B cell (primary cell): ENCODE measurements at regions not wholly inside any gene's neighbourhood (a gene's known extent, or its start where the extent isn't known, plus 50 kb on each side); places are given as distances from the start of the nearest gene placed in this dataset.

Source experiments
- ATAC-seq: fragments of 200-7000 bp; cut with Tn5 transposase; one replicate; pipeline ENCODE4 v1.10.0; 2021; ENCODE audit warnings: low read depth, mild to moderate bottlenecking, moderate number of reproducible peaks, moderate library complexity
- CTCF ChIA-PET: fragments of 350-600 bp; sonication (Branson Sonifier 250); formaldehyde crosslinking; loops from one replicate; lab custom pipeline; 2021; ENCODE audit warnings: antibody characterized with exemption, inconsistent platforms; lab: Charles Lee
- POLR2A ChIA-PET: fragments of 350-600 bp; sonication (Branson Sonifier 250); formaldehyde crosslinking; loops from one replicate; lab custom pipeline; 2021; ENCODE audit warnings: antibody characterized with exemption; lab: Charles Lee
- DNase-seq: peaks from one replicate; pipeline ENCODE4 v3.0.0; 2013
- H2AFZ ChIP-seq: 2 replicates; pipeline ENCODE4 v1.6.1; 2012; ENCODE audit warnings: mild to moderate bottlenecking, low read depth, low read length; ENCODE audit not compliant: insufficient read depth, poor library complexity, severe bottlenecking
- H3K27ac ChIP-seq, 2 donors: 1 replicate in 1 of 2; 2 replicates in 1 of 2; pipeline ENCODE4 v1.5.1; 2012 to 2013; ENCODE audit warnings: low read length in 2 of 2, mild to moderate bottlenecking in 2 of 2, moderate library complexity in 1 of 2
- H3K27me3 ChIP-seq, 4 experiments: fragments of 200-600 bp in 1 of 4; sonication (generic) in 1 of 4; replicated peaks in 1 of 4; 1 replicate in 2 of 4; 2 replicates in 2 of 4; pipeline versions ENCODE4 v1.6.1 to v1.7.0; 2013 to 2016; ENCODE audit warnings: low read length in 3 of 4, mild to moderate bottlenecking in 2 of 4, mixed read lengths in 1 of 4, moderate library complexity in 1 of 4; ENCODE audit not compliant: insufficient read depth in 4 of 4, control insufficient read depth in 3 of 4; ENCODE audit errors: control extremely low read depth in 1 of 4
- H3K36me3 ChIP-seq, 2 experiments: replicated peaks in 1 of 2; 1 replicate in 1 of 2; 2 replicates in 1 of 2; pipeline versions ENCODE4 v1.6.1 to v1.7.1; 2013; ENCODE audit warnings: low read length in 1 of 2; ENCODE audit not compliant: insufficient read depth in 2 of 2, control insufficient read depth in 1 of 2; ENCODE audit errors: control extremely low read depth in 1 of 2, extremely low read depth in 1 of 2
- H3K4me1 ChIP-seq, 2 donors: fragments of 200-600 bp in 1 of 2; sonication (generic) in 1 of 2; 1 replicate in 1 of 2; 2 replicates in 1 of 2; pipeline versions ENCODE4 v1.5.1 to v1.6.1; 2013 to 2017; ENCODE audit warnings: low read length in 2 of 2; ENCODE audit not compliant: control insufficient read depth in 2 of 2, insufficient read depth in 2 of 2
- H3K4me2 ChIP-seq: replicated peaks from 2 replicates; pipeline ENCODE3; 2012; ENCODE audit warnings: mild to moderate bottlenecking, low read depth, low read length; ENCODE audit not compliant: poor library complexity, severe bottlenecking
- H3K4me3 ChIP-seq, 5 experiments: fragments of 200-600 bp in 1 of 5; sonication (generic) in 1 of 5; 1 replicate in 3 of 5; 2 replicates in 2 of 5; pipeline versions ENCODE4 v1.5.1 to v1.7.0; 2011 to 2016; ENCODE audit warnings: low read length in 4 of 5, mild to moderate bottlenecking in 4 of 5, low read depth in 2 of 5, control low read depth in 1 of 5, moderate library complexity in 1 of 5; ENCODE audit not compliant: insufficient read depth in 1 of 5; ENCODE audit errors: control extremely low read depth in 1 of 5, extremely low read depth in 1 of 5
- H3K79me2 ChIP-seq: fragments of 200-600 bp; sonication (generic); one replicate; pipeline ENCODE4 v1.6.0; 2016; ENCODE audit warnings: low read length; ENCODE audit not compliant: control insufficient read depth, insufficient read depth
- H3K9ac ChIP-seq: fragments of 200-600 bp; sonication (generic); 2 replicates; pipeline ENCODE4 v1.6.1; 2017; ENCODE audit warnings: mild to moderate bottlenecking, low read length, moderate library complexity
- H3K9me3 ChIP-seq, 3 donors: one replicate each; pipeline versions ENCODE4 v1.6.1 to v1.7.1; 2013; ENCODE audit warnings: low read length in 2 of 3; ENCODE audit not compliant: control insufficient read depth in 2 of 3, insufficient read depth in 1 of 3; ENCODE audit errors: control extremely low read depth in 1 of 3
- H4K20me1 ChIP-seq: 2 replicates; pipeline ENCODE4 v1.6.0; 2012; ENCODE audit warnings: mild to moderate bottlenecking, low read length; ENCODE audit not compliant: insufficient read depth, control insufficient read depth, poor library complexity, severe bottlenecking
- H3K27ac Mint-ChIP-seq: one replicate; pipeline ENCODE4 v1.8.0; 2021; ENCODE audit warnings: mixed read lengths
- H3K27me3 Mint-ChIP-seq: one replicate; pipeline ENCODE4 v1.8.0; 2021; ENCODE audit warnings: mixed read lengths
- H3K4me1 Mint-ChIP-seq: one replicate; pipeline ENCODE4 v1.8.0; 2021; ENCODE audit warnings: mixed read lengths
- H3K4me3 Mint-ChIP-seq: one replicate; pipeline ENCODE4 v1.8.0; 2021; ENCODE audit warnings: mixed read lengths
- H3K9me3 Mint-ChIP-seq: one replicate; pipeline ENCODE4 v1.8.0; 2022; ENCODE audit warnings: mixed read lengths; ENCODE audit not compliant: insufficient read depth
- EZH2 ChIP-seq: IDR thresholded peaks from 2 replicates; pipeline ENCODE4 v1.6.1; 2012; ENCODE audit warnings: borderline replicate concordance, low read depth, mild to moderate bottlenecking, moderate library complexity, low read length; ENCODE audit not compliant: insufficient read depth, poor library complexity, severe bottlenecking
- WGBS: methylation state at CpG from one replicate; pipeline ENCODE4 v1.1.5; 2013; ENCODE audit warnings: missing lambda C conversion rate; ENCODE audit not compliant: insufficient coverage; 5-methylcytosine and 5-hydroxymethylcytosine counted together
- intact Hi-C: fragments of 100-400 bp; cut with micrococcal nuclease; formaldehyde crosslinking; loops from one replicate; pipeline ENCODE4 v1.10.0; 2022
- TF ChIP-seq, protein P1 (sequence below): fragments of 200-600 bp; IDR thresholded peaks from one replicate; pipeline ENCODE4 v1.8.0; 2022; ENCODE audit warnings: antibody characterized with exemption, mild to moderate bottlenecking

DNA sequence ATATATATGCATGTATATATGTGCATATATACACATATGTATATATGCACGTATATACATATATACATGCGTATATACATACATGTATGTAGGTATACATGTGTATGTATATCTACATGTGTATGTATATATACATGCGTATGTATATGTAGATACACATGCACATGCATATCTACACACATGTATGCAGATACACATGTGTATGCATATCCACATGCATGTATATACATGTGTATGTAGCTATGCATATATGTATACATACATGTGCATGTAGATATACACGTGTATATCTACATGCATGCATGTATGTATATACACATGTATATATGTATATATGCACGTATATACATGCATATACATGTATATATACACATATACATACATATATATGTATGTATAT, 95.8 kb upstream of the STEAP4 start:
- Histone ChIP-seq H3K36me3 (no peaks in the 10 kb centered on the region), H3K9ac (no peak overlapping the region), H3K9me3 (no peaks in the 10 kb centered on the region), H2AFZ (no peak overlapping the region), H3K4me2 (no peak overlapping the region), H3K4me3 (no peak overlapping the region), H3K27ac (no peak overlapping the region), H4K20me1 (no peaks in the 10 kb centered on the region), H3K79me2 (no peaks in the 10 kb centered on the region), H3K4me1 (no peaks in the 10 kb centered on the region), H3K27me3 (no peaks in the 10 kb centered on the region)
- Mint-ChIP-seq H3K27ac (no peak overlapping the region), H3K4me1 (no peaks in the 10 kb centered on the region), H3K4me3 (no peak overlapping the region), H3K9me3 (no peaks in the 10 kb centered on the region), H3K27me3 (no peaks in the 10 kb centered on the region)
- DNase-seq (no peak), ATAC-seq (no peak)
- intact Hi-C loops = no loop called here
- CTCF ChIA-PET = no interaction called here
- no CpG with 5 or more reads among the region's 5 CpGs for WGBS
- POLR2A ChIA-PET = no interaction called here
- TF ChIP-seq, protein P1, sequence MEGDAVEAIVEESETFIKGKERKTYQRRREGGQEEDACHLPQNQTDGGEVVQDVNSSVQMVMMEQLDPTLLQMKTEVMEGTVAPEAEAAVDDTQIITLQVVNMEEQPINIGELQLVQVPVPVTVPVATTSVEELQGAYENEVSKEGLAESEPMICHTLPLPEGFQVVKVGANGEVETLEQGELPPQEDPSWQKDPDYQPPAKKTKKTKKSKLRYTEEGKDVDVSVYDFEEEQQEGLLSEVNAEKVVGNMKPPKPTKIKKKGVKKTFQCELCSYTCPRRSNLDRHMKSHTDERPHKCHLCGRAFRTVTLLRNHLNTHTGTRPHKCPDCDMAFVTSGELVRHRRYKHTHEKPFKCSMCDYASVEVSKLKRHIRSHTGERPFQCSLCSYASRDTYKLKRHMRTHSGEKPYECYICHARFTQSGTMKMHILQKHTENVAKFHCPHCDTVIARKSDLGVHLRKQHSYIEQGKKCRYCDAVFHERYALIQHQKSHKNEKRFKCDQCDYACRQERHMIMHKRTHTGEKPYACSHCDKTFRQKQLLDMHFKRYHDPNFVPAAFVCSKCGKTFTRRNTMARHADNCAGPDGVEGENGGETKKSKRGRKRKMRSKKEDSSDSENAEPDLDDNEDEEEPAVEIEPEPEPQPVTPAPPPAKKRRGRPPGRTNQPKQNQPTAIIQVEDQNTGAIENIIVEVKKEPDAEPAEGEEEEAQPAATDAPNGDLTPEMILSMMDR = no peak
- TF ChIP-seq EZH2 = no peak

DNA sequence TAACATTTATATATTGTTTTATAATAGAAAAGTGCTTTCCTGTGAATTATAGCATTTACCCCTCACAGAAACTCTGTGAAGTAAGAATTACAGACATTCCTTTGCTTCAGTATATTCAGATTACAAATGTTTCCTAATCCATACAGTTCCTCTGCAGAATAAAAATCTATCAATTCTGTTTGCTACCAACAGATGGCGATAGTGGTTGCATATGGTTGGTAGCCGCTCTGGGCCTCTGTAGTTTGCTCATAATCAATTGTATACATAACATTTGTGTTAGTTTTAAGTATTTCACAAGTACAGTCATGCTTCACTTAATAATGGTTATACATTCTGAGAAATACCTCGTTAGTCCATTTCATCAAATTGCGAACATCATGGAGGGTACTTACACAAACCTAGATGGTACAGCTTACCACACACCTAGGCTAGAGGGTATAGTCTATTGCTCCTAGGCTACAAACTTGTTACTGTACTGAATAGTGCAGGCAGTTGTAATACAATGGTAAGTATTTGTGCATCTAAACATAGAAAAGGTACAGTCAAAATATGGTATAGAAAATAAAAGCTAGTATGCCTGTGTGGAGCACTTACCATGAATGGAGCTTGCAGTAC, 94.4 kb upstream of the STEAP4 start:
- WGBS = no CpG with 5 or more reads among the region's 4 CpGs
- peak; percentile 3 for DNase-seq
- no peak for ATAC-seq
- Mint-ChIP-seq H3K27me3 (no peaks in the 10 kb centered on the region), H3K27ac (no peak overlapping the region), H3K9me3 (no peaks in the 10 kb centered on the region), H3K4me1 (peaks cover 8% of the 10 kb centered on the region), H3K4me3 (no peak overlapping the region)
- Histone ChIP-seq H4K20me1 (no peaks in the 10 kb centered on the region), H3K27ac (no peak overlapping the region), H3K4me3 (no peak overlapping the region), H3K36me3 (no peaks in the 10 kb centered on the region), H3K9ac (no peak overlapping the region), H3K4me2 (no peak overlapping the region), H3K79me2 (no peaks in the 10 kb centered on the region), H3K4me1 (no peaks in the 10 kb centered on the region), H3K27me3 (no peaks in the 10 kb centered on the region), H3K9me3 (no peaks in the 10 kb centered on the region), H2AFZ (no peak overlapping the region)
- TF ChIP-seq, protein P1 = peak; percentile 63
- TF ChIP-seq EZH2 = no peak
- ChIA-PET POLR2A (no interaction called here), CTCF (interaction anchor here (0.6 kb wide), 1 partner anchor 27 kb away, joined by 3 read pairs; no protein-coding TSS in a partner anchor)
- intact Hi-C loops = no loop called here
